OCI-LY3 (cell line): ENCODE measurements at regions not wholly inside any gene's neighbourhood (a gene's known extent, or its start where the extent isn't known, plus 50 kb on each side); places are given as distances from the start of the nearest gene placed in this dataset.

Experiments used
- H2AFZ ChIP-seq: fragments of 200-600, 300-600 bp; shearing (Covaris generic); 2 replicates; pipeline ENCODE4 v1.6.0; 2014; ENCODE audit warnings: antibody characterized with exemption, low read depth, low read length
- H3K27ac ChIP-seq: fragments of 200-600, 300-600 bp; sonication (generic); 2 replicates; pipeline ENCODE4 v1.5.1; 2014; ENCODE audit warnings: mild to moderate bottlenecking, low read length, moderate library complexity, mixed read lengths
- H3K27me3 ChIP-seq: fragments of 200-600, 300-600 bp; sonication (generic); 2 replicates; pipeline ENCODE4 v1.6.1; 2014; ENCODE audit warnings: low read depth, low read length, mixed read lengths
- H3K36me3 ChIP-seq: fragments of 200-600, 300-600 bp; sonication (generic); replicated peaks from 2 replicates; pipeline ENCODE3; 2014; ENCODE audit warnings: low read depth, low read length, mixed read lengths
- H3K4me1 ChIP-seq: fragments of 300-600, 200-600 bp; sonication (generic); 2 replicates; pipeline ENCODE4 v1.6.1; 2014; ENCODE audit warnings: low read length, mixed read lengths
- H3K4me2 ChIP-seq: fragments of 200-600, 300-600 bp; sonication (generic); 2 replicates; pipeline ENCODE4 v1.6.1; 2014; ENCODE audit warnings: low read length, mixed read lengths
- H3K4me3 ChIP-seq: fragments of 300-600, 200-600 bp; sonication (generic); 2 replicates; pipeline ENCODE4 v1.5.1; 2014; ENCODE audit warnings: antibody characterized with exemption, mild to moderate bottlenecking, low read length, moderate library complexity
- H3K79me2 ChIP-seq: fragments of 300-600, 200-600 bp; shearing (Covaris generic); 2 replicates; pipeline ENCODE4 v1.6.1; 2014; ENCODE audit warnings: mild to moderate bottlenecking, low read length, mixed read lengths
- H3K9ac ChIP-seq: fragments of 300-600, 200-600 bp; shearing (Covaris generic); 2 replicates; pipeline ENCODE4 v1.6.0; 2014; ENCODE audit warnings: mild to moderate bottlenecking, low read length, moderate library complexity
- H3K9me3 ChIP-seq: fragments of 200-600, 300-600 bp; shearing (Covaris generic); 2 replicates; pipeline ENCODE4 v1.6.1; 2014; ENCODE audit warnings: low read length, mixed read lengths; ENCODE audit not compliant: insufficient read depth
- H4K20me1 ChIP-seq: fragments of 200-600, 300-600 bp; sonication (generic); 2 replicates; pipeline ENCODE4 v1.6.1; 2016; ENCODE audit warnings: low read length, mixed read lengths; ENCODE audit not compliant: insufficient read depth
- EZH2phosphoT487 ChIP-seq: fragments of 200-600 bp; shearing (Covaris generic); IDR thresholded peaks from 2 replicates; pipeline ENCODE4 v1.6.1; 2018; ENCODE audit warnings: antibody characterized with exemption, mixed run types, low read depth
- TF ChIP-seq, protein P1 (sequence below): fragments of 200-600, 300-600 bp; sonication (generic); IDR thresholded peaks from 2 replicates; pipeline ENCODE4 v1.5.1; 2014; ENCODE audit warnings: antibody characterized with exemption, low read length, low read depth

DNA sequence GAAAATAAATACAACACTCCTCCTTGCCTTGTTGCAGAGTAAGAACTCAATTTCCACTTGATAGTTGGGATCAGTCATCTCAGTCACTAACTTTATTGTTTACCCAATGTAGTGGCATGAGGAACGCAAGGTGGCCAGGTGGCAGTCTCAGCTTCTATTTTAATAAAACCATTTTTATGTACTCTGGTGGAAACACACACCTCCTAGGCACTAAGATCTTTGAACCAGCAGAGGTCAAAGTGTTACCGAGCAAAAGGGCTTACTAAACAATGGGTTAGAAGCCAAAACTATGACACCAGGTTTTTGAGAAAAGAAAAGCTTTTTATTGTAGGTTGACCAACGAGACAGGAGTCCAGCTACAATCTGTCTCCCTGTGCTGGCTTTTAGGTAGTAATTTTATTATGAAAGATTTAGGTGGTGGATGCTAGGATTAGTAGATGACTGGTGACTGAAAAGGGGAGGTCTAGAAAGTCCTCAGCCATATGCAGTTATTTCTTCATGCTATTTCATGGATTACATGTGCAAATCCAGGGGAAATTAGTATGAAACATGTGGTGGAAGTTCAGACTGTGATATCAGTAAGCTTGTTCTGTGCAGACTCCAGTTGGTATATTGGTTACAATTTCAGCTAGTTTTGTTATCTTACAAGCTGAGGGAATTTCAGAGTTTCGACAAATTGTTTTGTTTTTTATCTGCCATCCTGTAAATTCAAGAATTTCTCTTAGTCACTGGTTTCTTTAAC lies 122.3 kb downstream of the PCTP start:
- TF ChIP-seq, protein P1, sequence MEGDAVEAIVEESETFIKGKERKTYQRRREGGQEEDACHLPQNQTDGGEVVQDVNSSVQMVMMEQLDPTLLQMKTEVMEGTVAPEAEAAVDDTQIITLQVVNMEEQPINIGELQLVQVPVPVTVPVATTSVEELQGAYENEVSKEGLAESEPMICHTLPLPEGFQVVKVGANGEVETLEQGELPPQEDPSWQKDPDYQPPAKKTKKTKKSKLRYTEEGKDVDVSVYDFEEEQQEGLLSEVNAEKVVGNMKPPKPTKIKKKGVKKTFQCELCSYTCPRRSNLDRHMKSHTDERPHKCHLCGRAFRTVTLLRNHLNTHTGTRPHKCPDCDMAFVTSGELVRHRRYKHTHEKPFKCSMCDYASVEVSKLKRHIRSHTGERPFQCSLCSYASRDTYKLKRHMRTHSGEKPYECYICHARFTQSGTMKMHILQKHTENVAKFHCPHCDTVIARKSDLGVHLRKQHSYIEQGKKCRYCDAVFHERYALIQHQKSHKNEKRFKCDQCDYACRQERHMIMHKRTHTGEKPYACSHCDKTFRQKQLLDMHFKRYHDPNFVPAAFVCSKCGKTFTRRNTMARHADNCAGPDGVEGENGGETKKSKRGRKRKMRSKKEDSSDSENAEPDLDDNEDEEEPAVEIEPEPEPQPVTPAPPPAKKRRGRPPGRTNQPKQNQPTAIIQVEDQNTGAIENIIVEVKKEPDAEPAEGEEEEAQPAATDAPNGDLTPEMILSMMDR: no peak
- TF ChIP-seq EZH2phosphoT487: no peak
- H3K9me3 ChIP-seq: no peaks in the 10 kb centered on the region
- no peak overlapping the region for H3K4me3 ChIP-seq
- no peaks in the 10 kb centered on the region for H3K4me1 ChIP-seq
- no peaks in the 10 kb centered on the region for H3K36me3 ChIP-seq
- no peak overlapping the region for H3K9ac ChIP-seq
- H4K20me1 ChIP-seq: no peaks in the 10 kb centered on the region
- no peak overlapping the region for H2AFZ ChIP-seq
- H3K27me3 ChIP-seq: peaks cover 15% of the 10 kb centered on the region
- no peak overlapping the region for H3K27ac ChIP-seq
- no peaks in the 10 kb centered on the region for H3K79me2 ChIP-seq
- no peak overlapping the region for H3K4me2 ChIP-seq

DNA sequence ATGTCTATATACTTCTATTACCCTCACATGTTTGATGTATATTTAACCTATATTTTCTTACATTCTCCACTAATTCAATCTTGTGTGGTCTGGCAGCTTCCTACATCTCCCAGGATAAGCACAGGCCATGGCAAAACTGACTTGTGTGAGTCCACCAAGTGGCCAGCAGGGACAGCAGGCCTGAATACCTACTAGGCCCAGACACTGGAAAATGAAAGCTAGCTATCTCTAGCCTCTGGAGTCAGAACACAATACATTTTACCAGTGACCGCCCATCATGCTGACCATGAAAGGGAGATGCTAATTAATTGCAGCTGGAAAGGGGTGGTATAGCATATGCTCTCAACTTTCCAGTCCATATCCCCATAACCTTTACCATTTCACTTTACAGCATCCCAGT lies 132.3 kb downstream of the PCTP start:
- H3K4me1 ChIP-seq: no peaks in the 10 kb centered on the region
- no peaks in the 10 kb centered on the region for H3K27me3 ChIP-seq
- no peaks in the 10 kb centered on the region for H4K20me1 ChIP-seq
- H3K27ac ChIP-seq: no peak overlapping the region
- no peak overlapping the region for H3K4me2 ChIP-seq
- H2AFZ ChIP-seq: no peak overlapping the region
- no peak overlapping the region for H3K9ac ChIP-seq
- no peaks in the 10 kb centered on the region for H3K9me3 ChIP-seq
- no peak overlapping the region for H3K4me3 ChIP-seq
- TF ChIP-seq, protein P1: no peak
- no peak for TF ChIP-seq EZH2phosphoT487
- no peaks in the 10 kb centered on the region for H3K79me2 ChIP-seq
- no peaks in the 10 kb centered on the region for H3K36me3 ChIP-seq

DNA sequence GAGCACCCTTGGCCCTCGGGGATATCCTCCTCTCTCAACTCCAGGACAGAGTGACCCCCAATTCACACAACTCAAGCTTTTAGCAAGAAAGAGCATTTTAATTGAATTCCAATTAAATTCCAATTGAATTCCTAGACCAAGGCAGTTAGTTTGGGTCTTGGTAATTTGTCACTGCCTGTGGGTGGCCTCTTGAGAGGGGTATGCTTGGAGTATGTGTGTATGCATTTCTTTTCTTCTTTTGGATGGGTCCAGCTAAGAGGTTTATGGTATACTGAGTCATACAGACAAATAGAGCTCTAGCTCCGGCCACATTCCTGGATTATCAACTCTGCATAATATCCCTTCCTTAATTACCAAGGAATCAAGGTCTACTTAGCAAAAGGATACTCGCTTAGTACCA lies 136.7 kb downstream of the PCTP start:
- Histone ChIP-seq H3K4me1 (no peaks in the 10 kb centered on the region), H3K27ac (no peak overlapping the region), H3K79me2 (no peaks in the 10 kb centered on the region), H3K9ac (no peak overlapping the region), H3K36me3 (no peaks in the 10 kb centered on the region), H3K4me2 (no peak overlapping the region), H3K4me3 (no peak overlapping the region), H3K27me3 (peaks cover 3% of the 10 kb centered on the region; the same call in 1 of the 2 replicates), H4K20me1 (no peaks in the 10 kb centered on the region), H3K9me3 (no peaks in the 10 kb centered on the region), H2AFZ (no peak overlapping the region)
- no peak for TF ChIP-seq EZH2phosphoT487
- TF ChIP-seq, protein P1: no peak

DNA sequence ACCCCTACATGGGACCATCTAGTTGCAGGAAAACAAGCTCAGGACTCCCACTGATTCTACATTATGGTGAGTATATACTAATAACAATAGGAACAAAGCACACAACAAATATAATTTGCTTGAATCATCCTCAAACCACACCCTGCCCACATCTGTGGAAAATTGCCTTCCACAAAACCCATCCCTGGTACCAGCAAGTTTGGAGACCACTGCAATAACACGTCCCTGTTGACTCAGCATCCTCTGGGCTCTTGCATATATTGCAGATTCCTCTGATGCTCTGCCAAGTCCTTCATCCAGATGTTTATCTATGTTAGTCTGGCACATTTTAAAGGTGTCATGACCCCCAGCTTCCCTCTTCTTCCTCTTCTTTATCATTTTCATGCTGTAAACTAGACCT lies 138.4 kb downstream of the PCTP start:
- Histone ChIP-seq H3K79me2 (no peaks in the 10 kb centered on the region), H2AFZ (no peak overlapping the region), H3K9me3 (no peaks in the 10 kb centered on the region), H3K4me3 (no peak overlapping the region), H3K9ac (no peak overlapping the region), H3K4me2 (no peak overlapping the region), H3K36me3 (no peaks in the 10 kb centered on the region), H3K4me1 (no peaks in the 10 kb centered on the region), H4K20me1 (no peaks in the 10 kb centered on the region), H3K27ac (no peak overlapping the region), H3K27me3 (peaks cover 3% of the 10 kb centered on the region; the same call in 1 of the 2 replicates)
- TF ChIP-seq, protein P1: no peak
- TF ChIP-seq EZH2phosphoT487: no peak
